A549 (cell line): ENCODE measurements at regions not wholly inside any gene's neighbourhood (a gene's known extent, or its start where the extent isn't known, plus 50 kb on each side); places are given as distances from the start of the nearest gene placed in this dataset.

Experiments used
- ATAC-seq, 2 experiments: fragments of 200-7000 bp in 1 of 2; fragments of >200 bp in 1 of 2; cut with Nextera tagmentation in 1 of 2; cut with Tn5 transposase in 1 of 2; 3 replicates each; pipeline versions ENCODE4 v1.8.0 to v1.9.1; 2018 to 2020; ENCODE audit warnings: mild to moderate bottlenecking in 1 of 2, moderate library complexity in 1 of 2
- CTCF ChIA-PET: fragments of 300-600 bp; sonication (Branson Sonifier 250); formaldehyde crosslinking; extraction: SDS; loops from one replicate; lab custom pipeline; 2021; ENCODE audit warnings: antibody characterized with exemption, inconsistent platforms; lab: Yijun Ruan, JAX
- POLR2A ChIA-PET: fragments of 350-600 bp; formaldehyde crosslinking; extraction: SDS; loops from one replicate; lab custom pipeline; 2021; ENCODE audit warnings: antibody characterized with exemption, inconsistent platforms; lab: Yijun Ruan, JAX
- DNase-seq, 2 experiments: peaks; one replicate each; pipeline versions ENCODE4 v3.0.0 to v3.0.0-alpha.2; 2011 to 2016; ENCODE audit warnings: low read depth in 1 of 2, low spot score in 1 of 2
- FAIRE-seq: peaks from 2 replicates; lab custom pipeline; 2011; peaks lifted over from hg19 to GRCh38; lab: Jason Lieb, UNC
- H3K27ac ChIP-seq, 2 experiments: fragments of >200 bp; sonication (Bioruptor Twin); formaldehyde crosslinking; 3 replicates each; pipeline ENCODE4 v1.5.1; 2016 to 2017
- H3K4me1 ChIP-seq: fragments of >200 bp; sonication (Bioruptor Twin); formaldehyde crosslinking; 3 replicates; pipeline ENCODE4 v1.6.1; 2016
- H3K4me2 ChIP-seq: fragments of >200 bp; sonication (Bioruptor Twin); formaldehyde crosslinking; 3 replicates; pipeline ENCODE4 v1.6.1; 2016
- H3K4me3 ChIP-seq: fragments of >200 bp; sonication (Bioruptor Twin); formaldehyde crosslinking; 3 replicates; pipeline ENCODE4 v1.5.1; 2016
- H3K9me3 ChIP-seq: fragments of >200 bp; sonication (Bioruptor Twin); formaldehyde crosslinking; 3 replicates; pipeline ENCODE4 v1.6.1; 2016
- CHD2 ChIP-seq: fragments of 150-350 bp; IDR thresholded peaks from 2 replicates; pipeline ENCODE4 v1.6.1; 2014; ENCODE audit warnings: low read length; ENCODE audit not compliant: partially characterized antibody
- CHD4 ChIP-seq: fragments of 200-600 bp; sonication (generic); IDR thresholded peaks from 2 replicates; pipeline ENCODE4 v1.6.1; 2016; ENCODE audit warnings: antibody characterized with exemption, mild to moderate bottlenecking, borderline replicate concordance
- EHMT2 ChIP-seq: fragments of 200-600 bp; sonication (generic); IDR thresholded peaks from 2 replicates; pipeline ENCODE4 v1.6.1; 2016; ENCODE audit warnings: antibody characterized with exemption, low read depth, mild to moderate bottlenecking, moderate library complexity
- FOSL2 ChIP-seq, 2 experiments: fragments of 450-650 bp in 1 of 2; fragments of >200 bp in 1 of 2; sonication (Bioruptor Twin) in 1 of 2; formaldehyde crosslinking; IDR thresholded peaks; 2 replicates each; pipeline versions ENCODE4 v1.5.0 to v1.6.1; 2016 to 2020; ENCODE audit warnings: mild to moderate bottlenecking in 1 of 2, moderate library complexity in 1 of 2
- FOXS1 ChIP-seq: fragments of 250-450 bp; sonication (Bioruptor Pico); IDR thresholded peaks from 2 replicates; pipeline ENCODE4 v1.5.0; 2020; ENCODE audit warnings: mild to moderate bottlenecking, moderate library complexity
- HOXB5 ChIP-seq: fragments of 250-450 bp; sonication (Bioruptor Pico); IDR thresholded peaks from 2 replicates; pipeline ENCODE4 v1.5.0; 2020; ENCODE audit warnings: mild to moderate bottlenecking, moderate library complexity
- JUN ChIP-seq, 2 experiments: fragments of >200 bp; sonication (Bioruptor Twin); formaldehyde crosslinking; IDR thresholded peaks; 2 replicates in 1 of 2; 3 replicates in 1 of 2; pipeline ENCODE4 v1.6.1; 2016 to 2017
- MAFK ChIP-seq: fragments of 450-650 bp; IDR thresholded peaks from 2 replicates; pipeline ENCODE4 v1.6.1; 2014; ENCODE audit not compliant: partially characterized antibody
- NFE2L2 ChIP-seq: fragments of 150-350 bp; conservative IDR thresholded peaks from 2 replicates; pipeline ENCODE4 v1.6.1; 2014; ENCODE audit warnings: low read length
- POLR2A ChIP-seq: IDR thresholded peaks from 2 replicates; pipeline ENCODE4 v1.6.1; 2012; ENCODE audit warnings: mild to moderate bottlenecking, low read length
- RAD21 ChIP-seq, 2 experiments: fragments of >200 bp in 1 of 2; sonication (Bioruptor Twin) in 1 of 2; formaldehyde crosslinking in 1 of 2; IDR thresholded peaks in 1 of 2; conservative IDR thresholded peaks in 1 of 2; 2 replicates in 1 of 2; 3 replicates in 1 of 2; pipeline ENCODE4 v1.6.1; 2012 to 2018; ENCODE audit warnings: inconsistent platforms in 1 of 2
- RNF2 ChIP-seq: fragments of 200-600 bp; sonication (generic); IDR thresholded peaks from 2 replicates; pipeline ENCODE4 v1.6.1; 2016; ENCODE audit warnings: low read depth, mild to moderate bottlenecking, antibody characterized with exemption, moderate library complexity, borderline replicate concordance
- TP53 ChIP-seq: fragments of 250-450 bp; sonication (Bioruptor Pico); IDR thresholded peaks from 2 replicates; pipeline ENCODE4 v1.5.0; 2021; ENCODE audit warnings: mild to moderate bottlenecking, moderate library complexity
- ZNF302 ChIP-seq: fragments of 250-450 bp; sonication (Bioruptor Pico); IDR thresholded peaks from 2 replicates; pipeline ENCODE4 v1.9.0; 2021; ENCODE audit warnings: inconsistent platforms, mild to moderate bottlenecking, moderate library complexity
- WGBS: methylation state at CpG from one replicate; pipeline ENCODE4 v1.1.6; 2017; ENCODE audit errors: missing lambda C conversion rate; 5-methylcytosine and 5-hydroxymethylcytosine counted together
- TF ChIP-seq, protein P1 (sequence below): fragments of 250-450 bp; sonication (Bioruptor Pico); IDR thresholded peaks from 2 replicates; pipeline ENCODE4 v1.5.0; 2021; ENCODE audit warnings: mild to moderate bottlenecking, moderate library complexity, borderline replicate concordance
- TF ChIP-seq, protein P2 (sequence below): IDR thresholded peaks from 2 replicates; pipeline ENCODE4 v1.6.1; 2012

DNA sequence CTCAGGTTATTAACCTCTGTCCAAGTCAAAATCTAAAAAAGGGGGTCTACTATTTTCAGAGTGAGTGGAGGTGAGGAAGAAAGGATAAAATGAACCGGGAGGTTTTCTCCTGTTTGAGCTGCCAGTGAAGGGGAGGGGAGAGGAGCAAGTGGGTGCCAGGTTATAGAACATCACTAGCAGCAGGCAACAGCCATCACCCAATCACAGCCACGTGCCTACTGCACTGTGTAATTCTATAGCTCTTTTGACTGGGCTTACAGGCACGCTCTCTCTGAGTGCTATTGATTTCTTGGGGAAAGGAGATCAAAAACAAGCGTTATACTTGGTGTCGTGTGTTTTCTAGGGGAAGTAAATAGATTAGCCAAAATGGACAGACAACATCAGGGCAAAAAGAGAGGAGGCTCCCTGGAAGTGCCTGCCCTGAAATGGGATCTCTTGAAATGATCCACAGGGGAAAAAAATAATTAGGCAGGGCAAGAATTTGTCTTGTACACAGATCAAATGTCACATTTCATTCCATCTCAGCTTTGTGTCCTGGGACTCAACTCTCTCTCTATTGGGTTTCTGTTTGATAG lies 300.5 kb upstream of the LCORL start:
- ATAC-seq (no peak), DNase-seq (no peak), FAIRE-seq (no peak)
- Histone ChIP-seq H3K27ac (no peak overlapping the region), H3K9me3 (no peaks in the 10 kb centered on the region), H3K4me3 (no peak overlapping the region), H3K4me1 (no peaks in the 10 kb centered on the region), H3K4me2 (no peak overlapping the region)
- POLR2A ChIA-PET, result no interaction called here
- TF ChIP-seq TP53, result no peak
- under 1% methylated on average over 5 of the region's 5 CpGs for whole genome bisulfite sequencing
- CTCF ChIA-PET, result no interaction called here

DNA sequence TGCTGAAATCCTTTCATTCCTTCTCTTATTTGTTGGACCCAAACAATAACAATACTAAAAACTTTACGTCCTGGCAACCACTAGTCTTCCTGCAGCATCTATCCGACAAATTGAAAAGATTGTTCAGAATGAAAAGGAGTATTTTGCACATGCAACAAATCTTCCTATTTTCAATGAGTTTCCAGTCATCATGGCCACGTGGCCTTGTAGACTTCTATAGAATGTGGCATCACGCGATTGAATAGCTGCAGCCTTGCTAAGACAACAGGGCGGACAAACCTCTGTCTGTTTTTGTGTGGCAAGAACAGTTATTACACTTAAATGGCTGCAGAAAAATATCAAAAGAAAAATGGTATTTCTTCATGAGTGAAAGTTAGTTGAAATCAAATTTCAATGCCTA lies 297.9 kb upstream of the LCORL start:
- ATAC-seq, result no peak
- no peak for DNase-seq
- no peak overlapping the region for H3K27ac ChIP-seq
- H3K9me3 ChIP-seq, result no peaks in the 10 kb centered on the region
- 40% methylated on average over 6 of the region's 6 CpGs for WGBS
- no peak for FAIRE-seq
- POLR2A ChIA-PET, result no interaction called here
- TF ChIP-seq MAFK (no peak), ZNF302 (CRISPR knock-in tag) (no peak), CHD4 (no peak), JUN (IDR thresholded peaks at IDR 0.05) (no peak), HOXB5 (no peak)
- TF ChIP-seq, protein P1, sequence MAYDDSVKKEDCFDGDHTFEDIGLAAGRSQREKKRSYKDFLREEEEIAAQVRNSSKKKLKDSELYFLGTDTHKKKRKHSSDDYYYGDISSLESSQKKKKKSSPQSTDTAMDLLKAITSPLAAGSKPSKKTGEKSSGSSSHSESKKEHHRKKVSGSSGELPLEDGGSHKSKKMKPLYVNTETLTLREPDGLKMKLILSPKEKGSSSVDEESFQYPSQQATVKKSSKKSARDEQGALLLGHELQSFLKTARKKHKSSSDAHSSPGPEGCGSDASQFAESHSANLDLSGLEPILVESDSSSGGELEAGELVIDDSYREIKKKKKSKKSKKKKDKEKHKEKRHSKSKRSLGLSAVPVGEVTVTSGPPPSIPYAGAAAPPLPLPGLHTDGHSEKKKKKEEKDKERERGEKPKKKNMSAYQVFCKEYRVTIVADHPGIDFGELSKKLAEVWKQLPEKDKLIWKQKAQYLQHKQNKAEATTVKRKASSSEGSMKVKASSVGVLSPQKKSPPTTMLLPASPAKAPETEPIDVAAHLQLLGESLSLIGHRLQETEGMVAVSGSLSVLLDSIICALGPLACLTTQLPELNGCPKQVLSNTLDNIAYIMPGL, result no peak
- TF ChIP-seq, protein P2, sequence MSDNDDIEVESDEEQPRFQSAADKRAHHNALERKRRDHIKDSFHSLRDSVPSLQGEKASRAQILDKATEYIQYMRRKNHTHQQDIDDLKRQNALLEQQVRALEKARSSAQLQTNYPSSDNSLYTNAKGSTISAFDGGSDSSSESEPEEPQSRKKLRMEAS, result no peak
- H3K4me2 ChIP-seq, result no peak overlapping the region
- CTCF ChIA-PET, result no interaction called here
- H3K4me3 ChIP-seq, result no peak overlapping the region
- H3K4me1 ChIP-seq, result no peaks in the 10 kb centered on the region

DNA sequence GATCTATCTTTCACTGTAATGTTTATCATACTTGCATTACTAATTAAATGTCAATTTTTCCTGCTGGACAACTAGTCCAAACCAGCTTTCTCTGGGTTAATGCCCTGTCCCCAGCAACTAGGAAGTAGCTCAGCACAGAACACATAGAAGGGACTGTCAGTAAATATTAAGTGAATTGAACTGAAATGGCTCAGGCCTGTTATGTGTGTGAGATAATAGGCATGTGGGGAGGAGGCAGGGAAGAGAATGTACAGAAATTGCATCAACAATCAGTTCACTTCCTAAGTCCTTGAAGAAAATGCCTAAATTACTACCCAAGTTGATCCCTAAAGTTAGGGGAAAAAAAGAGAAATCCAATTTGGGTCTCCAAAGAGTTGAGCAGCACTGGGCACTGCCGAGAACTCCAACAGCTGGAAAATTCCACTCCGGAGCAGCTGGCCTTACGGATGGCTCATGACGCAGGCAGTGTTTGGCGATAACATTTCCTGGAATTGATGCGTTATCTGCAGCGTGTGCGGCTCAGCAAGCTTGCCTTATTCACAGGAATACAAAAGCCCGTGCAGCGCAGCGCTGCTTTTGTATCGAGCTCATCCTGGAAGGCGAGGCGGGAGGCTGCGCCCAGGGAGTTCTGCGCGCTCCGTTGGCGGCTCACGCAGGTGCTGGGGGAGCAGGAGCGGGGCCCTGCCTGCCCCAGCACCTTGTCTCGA lies 297.3 kb upstream of the LCORL start:
- Histone ChIP-seq H3K9me3 (no peaks in the 10 kb centered on the region), H3K4me1 (no peaks in the 10 kb centered on the region), H3K27ac (no peak overlapping the region), H3K4me3 (no peak overlapping the region), H3K4me2 (no peak overlapping the region)
- DNase-seq, result no peak
- no peak for TF ChIP-seq CHD2
- TF ChIP-seq CHD4, result no peak
- no peak for TF ChIP-seq JUN (IDR thresholded peaks at IDR 0.05)
- TF ChIP-seq HOXB5, result no peak
- no peak for TF ChIP-seq FOXS1 (CRISPR knock-in tag)
- TF ChIP-seq EHMT2, result no peak
- TF ChIP-seq RNF2, result no peak
- TF ChIP-seq POLR2A, result no peak
- ATAC-seq, result no peak
- FAIRE-seq, result no peak
- ChIA-PET POLR2A (no interaction called here), CTCF (no interaction called here)
- WGBS, result 45% methylated on average over 14 of the region's 22 CpGs

DNA sequence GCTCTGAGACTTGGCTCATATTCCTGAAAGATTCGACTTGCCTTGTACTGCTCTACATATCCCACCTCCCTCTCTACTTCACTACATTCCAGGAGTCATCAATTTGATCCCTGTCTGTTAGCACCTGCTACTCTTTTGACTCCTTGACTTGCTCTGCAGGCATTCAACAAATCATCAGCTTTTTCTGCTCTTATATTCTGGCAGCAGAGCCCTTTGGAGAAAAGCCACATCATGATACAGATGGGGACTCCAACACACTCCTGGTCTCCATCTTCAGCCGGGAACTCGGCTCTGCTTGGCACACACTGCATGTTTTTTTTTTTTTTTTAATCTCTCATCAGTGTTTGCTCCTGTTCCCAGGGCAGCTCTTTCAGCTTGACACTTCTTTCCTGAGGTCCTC lies 293.2 kb upstream of the LCORL start:
- Histone ChIP-seq H3K27ac (no peak overlapping the region), H3K4me2 (no peak overlapping the region), H3K4me1 (no peaks in the 10 kb centered on the region), H3K4me3 (no peak overlapping the region), H3K9me3 (no peaks in the 10 kb centered on the region)
- TF ChIP-seq NFE2L2 (no peak), FOSL2 (IDR thresholded peaks at IDR 0.05) (no peak), FOSL2 (CRISPR knock-in tag; IDR thresholded peaks at IDR 0.05) (no peak), RAD21 (conservative IDR thresholded peaks at IDR 0.05 in 1 of 2, IDR thresholded peaks at IDR 0.05 in 1 of 2) (no peak)
- ChIA-PET CTCF (no interaction called here), POLR2A (no interaction called here)
- ATAC-seq (no peak), DNase-seq (no peak), FAIRE-seq (no peak)
- 2% methylated on average over 3 of the region's 3 CpGs for WGBS
